Vagina (tissue), 2 donors: ENCODE measurements at regions not wholly inside any gene's neighbourhood (a gene's known extent, or its start where the extent isn't known, plus 50 kb on each side); places are given as distances from the start of the nearest gene placed in this dataset.
"Not testable (repeated sequence)": the region's sequence is repeated elsewhere in the genome, so short reads cannot be mapped to it uniquely, and the experiment has no call there.

ENCODE experiments used
- CTCF ChIP-seq, 3 experiments: fragments of 450-650 bp in 2 of 3; fragments of 200-600 bp in 1 of 3; sonication (generic) in 1 of 3; IDR thresholded peaks; one replicate each; pipeline ENCODE4 v1.5.1; 2017 to 2019; ENCODE audit warnings: antibody characterized with exemption in 3 of 3, mild to moderate bottlenecking in 2 of 3, moderate library complexity in 2 of 3
- POLR2A ChIP-seq, 2 donors: fragments of 450-650 bp; IDR thresholded peaks; one replicate each; pipeline ENCODE4 v1.6.1; 2017; ENCODE audit warnings: antibody characterized with exemption in 2 of 2, mild to moderate bottlenecking in 2 of 2, moderate library complexity in 2 of 2
- POLR2AphosphoS5 ChIP-seq, 2 donors: sonication (generic); formaldehyde crosslinking; IDR thresholded peaks; one replicate each; pipeline ENCODE4 v1.9.0; 2017; ENCODE audit warnings: antibody characterized with exemption in 2 of 2, mild to moderate bottlenecking in 2 of 2, low read depth in 1 of 2; ENCODE audit not compliant: insufficient read depth in 1 of 2

- not testable (repeated sequence) for TF ChIP-seq POLR2A (IDR thresholded peaks at IDR 0.05); POLR2AphosphoS5 (IDR thresholded peaks at IDR 0.05; ENCODE audit: insufficient read depth in 1 of 2, low read depth in 1 of 2); CTCF (IDR thresholded peaks at IDR 0.05)
These were observed 108.9 kb downstream of the DDX11 start for GRCh38 chr12:31182571-31182970.
